Astrocyte of the spinal cord (primary cell): ENCODE measurements at regions not wholly inside any gene's neighbourhood (a gene's known extent, or its start where the extent isn't known, plus 50 kb on each side); places are given as distances from the start of the nearest gene placed in this dataset.

Source experiments
- DNase-seq: peaks from one replicate; pipeline ENCODE4 v3.0.0; 2011; ENCODE audit warnings: low read depth, low spot score
- H3K4me3 ChIP-seq: 2 replicates; pipeline ENCODE4 v1.5.1; 2011; ENCODE audit warnings: low read depth, mild to moderate bottlenecking, low read length, moderate library complexity
- in situ Hi-C: cut with HindIII; loops from 2 replicates; pipeline ENCODE4 v1.10.0; 2017; ENCODE audit warnings: low sequenced_read_pairs
- TF ChIP-seq, protein P1 (sequence below): IDR thresholded peaks from 2 replicates; pipeline ENCODE4 v1.5.1; 2012; ENCODE audit warnings: low read depth, mild to moderate bottlenecking, low read length, inconsistent platforms

DNA sequence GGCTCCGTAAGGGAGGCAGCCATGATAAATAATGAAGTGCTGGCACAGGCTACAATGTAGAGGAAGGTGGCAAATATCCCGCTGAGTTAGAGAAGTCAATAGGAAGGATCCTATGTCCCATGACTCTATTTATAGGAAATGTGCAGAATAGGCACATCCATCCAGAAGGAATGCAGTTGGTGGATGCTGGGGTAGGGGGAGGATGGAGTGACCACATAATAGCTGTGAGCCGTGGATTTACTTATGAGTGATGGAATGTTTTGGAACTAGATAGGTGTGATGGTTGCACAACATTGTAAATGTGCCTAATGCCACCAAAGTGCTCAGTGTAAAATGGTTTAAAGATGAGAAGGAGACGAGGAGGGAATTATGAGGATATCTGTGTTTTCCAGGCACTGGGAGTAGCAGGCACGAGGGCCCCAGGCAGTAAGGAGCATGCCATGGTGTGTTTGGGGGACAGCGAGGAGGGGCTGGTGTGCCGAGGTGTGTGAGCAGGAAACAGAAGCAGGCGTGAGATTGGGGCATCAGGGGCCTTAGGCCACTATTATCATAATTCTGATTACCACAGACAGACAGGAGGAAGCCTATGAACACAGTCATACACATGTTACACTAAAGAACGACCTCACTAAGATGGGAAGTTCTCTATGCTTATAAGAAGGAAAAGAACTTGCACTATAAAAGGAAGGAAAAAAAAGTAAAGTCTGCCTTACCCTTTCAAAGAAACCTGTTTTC, 837.3 kb upstream of the TMEM132C start:
- TF ChIP-seq, protein P1, sequence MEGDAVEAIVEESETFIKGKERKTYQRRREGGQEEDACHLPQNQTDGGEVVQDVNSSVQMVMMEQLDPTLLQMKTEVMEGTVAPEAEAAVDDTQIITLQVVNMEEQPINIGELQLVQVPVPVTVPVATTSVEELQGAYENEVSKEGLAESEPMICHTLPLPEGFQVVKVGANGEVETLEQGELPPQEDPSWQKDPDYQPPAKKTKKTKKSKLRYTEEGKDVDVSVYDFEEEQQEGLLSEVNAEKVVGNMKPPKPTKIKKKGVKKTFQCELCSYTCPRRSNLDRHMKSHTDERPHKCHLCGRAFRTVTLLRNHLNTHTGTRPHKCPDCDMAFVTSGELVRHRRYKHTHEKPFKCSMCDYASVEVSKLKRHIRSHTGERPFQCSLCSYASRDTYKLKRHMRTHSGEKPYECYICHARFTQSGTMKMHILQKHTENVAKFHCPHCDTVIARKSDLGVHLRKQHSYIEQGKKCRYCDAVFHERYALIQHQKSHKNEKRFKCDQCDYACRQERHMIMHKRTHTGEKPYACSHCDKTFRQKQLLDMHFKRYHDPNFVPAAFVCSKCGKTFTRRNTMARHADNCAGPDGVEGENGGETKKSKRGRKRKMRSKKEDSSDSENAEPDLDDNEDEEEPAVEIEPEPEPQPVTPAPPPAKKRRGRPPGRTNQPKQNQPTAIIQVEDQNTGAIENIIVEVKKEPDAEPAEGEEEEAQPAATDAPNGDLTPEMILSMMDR = no peak
- H3K4me3 ChIP-seq = no peak overlapping the region
- in situ Hi-C loops = no loop called here
- DNase-seq = no peak

DNA sequence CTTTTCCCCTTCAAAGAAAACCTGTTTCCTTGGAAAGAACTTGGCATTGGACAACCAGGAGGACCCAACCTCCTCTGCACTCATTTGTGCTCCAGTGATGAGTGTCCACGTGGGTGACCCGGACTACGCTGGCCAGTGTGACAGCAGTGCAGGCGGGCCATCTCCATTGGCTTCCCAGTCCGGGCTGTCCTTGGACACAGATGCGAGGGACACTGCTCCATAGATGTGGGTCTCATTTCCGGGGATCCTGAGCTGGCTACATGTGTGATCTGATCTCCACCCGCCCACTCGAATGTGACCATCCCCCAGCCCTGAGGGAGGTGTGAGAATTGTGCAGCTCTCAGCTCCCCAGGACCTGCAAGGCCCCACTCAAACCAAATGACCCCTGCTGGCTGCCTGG, 836.6 kb upstream of the TMEM132C start:
- in situ Hi-C loops = no loop called here
- TF ChIP-seq, protein P1 = no peak
- H3K4me3 ChIP-seq = no peak overlapping the region
- no peak for DNase-seq

- TF ChIP-seq, protein P1 = no peak
Measured at GRCh38 chr12:127431177-127431576, 835.8 kb upstream of the TMEM132C start.

GRCh38 chr12:127431594-127431993, 835.4 kb upstream of the TMEM132C start:
- in situ Hi-C loops = no loop called here
- no peak for DNase-seq
- TF ChIP-seq, protein P1 = no peak
- H3K4me3 ChIP-seq = no peak overlapping the region

More at GRCh38 chr12:127431177-127431576, 835.8 kb upstream of the TMEM132C start:
- H3K4me3 ChIP-seq = no peak overlapping the region
- no peak for DNase-seq
- in situ Hi-C loops = no loop called here

DNA sequence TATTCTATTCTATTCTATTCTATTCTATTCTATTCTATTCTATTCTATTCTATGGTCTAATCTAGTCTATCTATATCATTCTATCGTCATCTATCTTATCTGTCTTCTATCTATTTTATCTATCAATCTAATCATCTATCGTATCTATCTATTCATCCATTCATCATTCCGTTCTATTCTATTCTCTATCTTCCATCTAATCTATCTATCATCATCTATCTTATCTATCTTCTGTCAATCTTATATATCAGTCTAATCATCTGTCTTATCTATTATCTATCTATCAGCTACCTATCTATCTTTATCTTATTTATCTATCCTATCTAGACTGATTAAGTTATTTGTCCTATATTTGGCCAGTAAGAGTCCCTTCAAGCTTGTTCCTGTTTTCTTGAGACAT, 831.5 kb upstream of the TMEM132C start:
- no peak overlapping the region for H3K4me3 ChIP-seq
- DNase-seq = no peak
- in situ Hi-C loops = no loop called here
- TF ChIP-seq, protein P1 = no peak

- in situ Hi-C loops = no loop called here
- TF ChIP-seq, protein P1 = no peak
- H3K4me3 ChIP-seq = no peak overlapping the region
- no peak for DNase-seq
Measured at GRCh38 chr12:127438512-127439244, 828.3 kb upstream of the TMEM132C start.
